Heart right ventricle (tissue), 16 donors: ENCODE measurements at regions not wholly inside any gene's neighbourhood (a gene's known extent, or its start where the extent isn't known, plus 50 kb on each side); places are given as distances from the start of the nearest gene placed in this dataset.

Source experiments
- ATAC-seq, 8 donors: fragments of 200-7000 bp; cut with Tn5 transposase; one replicate each; pipeline ENCODE4 v1.9.1; 2020; ENCODE audit warnings: mild to moderate bottlenecking in 8 of 8, moderate library complexity in 8 of 8, moderate number of reproducible peaks in 1 of 8
- DNase-seq, 2 donors: peaks; one replicate each; pipeline ENCODE4 v3.0.0-alpha.2; 2020
- H3K27ac ChIP-seq, 10 donors: fragments of 200-600 bp; sonication (generic) in 2 of 10; one replicate each; pipeline versions ENCODE4 v1.5.0 to v1.8.0; 2020 to 2022; ENCODE audit warnings: mild to moderate bottlenecking in 3 of 10
- H3K27me3 ChIP-seq, 7 donors: fragments of 200-600 bp; one replicate each; pipeline ENCODE4 v1.8.0; 2021 to 2022; ENCODE audit warnings: mild to moderate bottlenecking in 2 of 7
- H3K36me3 ChIP-seq, 9 donors: fragments of 200-600 bp; sonication (generic) in 1 of 9; one replicate each; pipeline versions ENCODE4 v1.5.0 to v1.8.0; 2020 to 2022; ENCODE audit warnings: mild to moderate bottlenecking in 2 of 9
- H3K4me1 ChIP-seq, 9 donors: fragments of 200-600 bp; sonication (generic) in 1 of 9; one replicate each; pipeline versions ENCODE4 v1.5.0 to v1.8.0; 2020 to 2022; ENCODE audit warnings: mild to moderate bottlenecking in 4 of 9
- H3K4me3 ChIP-seq, 10 donors: fragments of 200-600 bp; sonication (generic) in 2 of 10; one replicate each; pipeline versions ENCODE4 v1.5.0 to v1.8.0; 2020 to 2022; ENCODE audit warnings: mild to moderate bottlenecking in 7 of 10, moderate library complexity in 2 of 10
- H3K9me3 ChIP-seq, 11 donors: fragments of 200-600 bp in 10 of 11; sonication (generic) in 2 of 11; one replicate each; pipeline versions ENCODE4 v1.5.0 to v1.8.0; 2013 to 2022; ENCODE audit warnings: mild to moderate bottlenecking in 2 of 11, control low read depth in 1 of 11, moderate library complexity in 1 of 11
- CTCF ChIP-seq, 9 donors: fragments of 200-600 bp; sonication (generic) in 2 of 9; IDR thresholded peaks; one replicate each; pipeline versions ENCODE4 v1.5.0 to v1.8.0; 2021 to 2022; ENCODE audit warnings: antibody characterized with exemption in 9 of 9, mild to moderate bottlenecking in 5 of 9, moderate library complexity in 1 of 9
- WGBS, 2 donors: extraction: QIAGEN DNeasy Blood & Tissue Kit; methylation state at CpG; one replicate each; pipeline ENCODE4 v1.1.7; 2013; ENCODE audit warnings: inconsistent platforms in 1 of 2; 5-methylcytosine and 5-hydroxymethylcytosine counted together
- intact Hi-C, 10 donors: fragments of 100-400 bp; cut with DNase I; formaldehyde crosslinking; loops; one replicate each; pipeline versions ENCODE4 v1.11.1 to v1.14.2; 2022
- donor health status: Arrhythmogenic right ventricular cardiomyopathy.
- donor health status: ischemic (EF 13 %, LVEDD 7.1; RV severe dilation, severe dysfunction).
- donor health status: healthy with polysubstance abuse.
- donor health status: DM: no; HTN: yes; CAD: no.
- donor health status: DM: no; HTN: no; CAD: no.
- donor health status: ischemic (EF 25% LVEDD 6.9; RV normal size, moderate dysfunction).
- donor health status: ischemic (EF 25% LVEDD 5.7; RV mildly dilated, moderate dysfunction).
- donor health status: healthy.
- donor health status: DM: yes; HTN: yes; CAD: no.
- donor health status: Ischemic cardiomyopathy.
- donor health status: ischemic (EF 35%, LVEDD 5.7; RV mildly dilated, moderate dysfunction).
- donor health status: nonischemic (EF 11% LVEDD 7.7; RV severe dilation, severe dysfunction).
- donor health status: DM: yes; HTN: yes; CAD: no.
- donor health status: PGD.
- donor health status: ischemic (EF 29% LVEDD 5.4; RV normal size, mild dysfunction).
- donor health status: nonischemic (EF 23%, LVEDD 6.1; RV moderate dilation, normal function).

GRCh38 chr1:188476606-188477005, 1647.9 kb downstream of the PLA2G4A start:
- ATAC-seq: no peak
- Histone ChIP-seq H3K27ac (no peak overlapping the region), H3K27me3 (no peaks in the 10 kb centered on the region), H3K9me3 (peaks cover 0 to 6% (median 0%) of the 10 kb centered on the region in 11 donors), H3K36me3 (no peaks in the 10 kb centered on the region), H3K4me3 (no peak overlapping the region), H3K4me1 (no peaks in the 10 kb centered on the region)
- intact Hi-C loops: no loop called here
- DNase-seq: no peak
- WGBS, 2 donors: 63 to 65% methylated on average over 1 of the region's 1 CpG
- TF ChIP-seq CTCF (IDR thresholded peaks at IDR 0.05): no peak

- no peak overlapping the region for H3K4me3 ChIP-seq
- DNase-seq (no peak), ATAC-seq (no peak)
- intact Hi-C loops: no loop called here
- H3K36me3 ChIP-seq: no peaks in the 10 kb centered on the region
- peaks cover 0 to 10% (median 0%) of the 10 kb centered on the region in 11 donors for H3K9me3 ChIP-seq
- no peaks in the 10 kb centered on the region for H3K4me1 ChIP-seq
- TF ChIP-seq CTCF (IDR thresholded peaks at IDR 0.05): no peak
- H3K27ac ChIP-seq: no peak overlapping the region
- H3K27me3 ChIP-seq: no peaks in the 10 kb centered on the region
- 42 to 58% methylated on average over 5 of the region's 5 CpGs for WGBS, 2 donors
These were observed 1660.8 kb downstream of the PLA2G4A start for GRCh38 chr1:188489336-188490112.

- H3K4me3 ChIP-seq: no peak overlapping the region
- H3K27ac ChIP-seq: no peak overlapping the region
- DNase-seq: no peak
- peaks cover 0 to 29% (median 11%) of the 10 kb centered on the region in 11 donors for H3K9me3 ChIP-seq
- no peaks in the 10 kb centered on the region for H3K27me3 ChIP-seq
- intact Hi-C loops: no loop called here
- ATAC-seq: no peak
- no peak for TF ChIP-seq CTCF (IDR thresholded peaks at IDR 0.05)
- WGBS, 2 donors: 95 to 97% methylated on average over 1 of the region's 1 CpG
- no peaks in the 10 kb centered on the region for H3K36me3 ChIP-seq
- no peaks in the 10 kb centered on the region for H3K4me1 ChIP-seq
These were observed 1667.8 kb downstream of the PLA2G4A start for GRCh38 chr1:188496506-188496905.

GRCh38 chr1:188497020-188497419, 1668.3 kb downstream of the PLA2G4A start:
- DNase-seq (no peak), ATAC-seq (no peak)
- intact Hi-C loops: no loop called here
- H3K4me1 ChIP-seq: no peaks in the 10 kb centered on the region
- H3K9me3 ChIP-seq: peaks cover 0 to 27% (median 11%) of the 10 kb centered on the region in 11 donors
- no peak for TF ChIP-seq CTCF (IDR thresholded peaks at IDR 0.05)
- H3K4me3 ChIP-seq: no peak overlapping the region
- WGBS, 2 donors: 68 to 77% methylated on average over 1 of the region's 1 CpG
- no peaks in the 10 kb centered on the region for H3K36me3 ChIP-seq
- no peaks in the 10 kb centered on the region for H3K27me3 ChIP-seq
- no peak overlapping the region for H3K27ac ChIP-seq
